DOHH2 (cell line): ENCODE measurements at regions not wholly inside any gene's neighbourhood (a gene's known extent, or its start where the extent isn't known, plus 50 kb on each side); places are given as distances from the start of the nearest gene placed in this dataset.

ENCODE experiments used
- H3F3A ChIP-seq: fragments of 200-600 bp; sonication (generic), shearing (Covaris generic); 2 replicates; pipeline ENCODE4 v1.6.0; 2016; ENCODE audit warnings: antibody characterized with exemption, mild to moderate bottlenecking; ENCODE audit not compliant: control insufficient read depth, insufficient read depth
- H3K27ac ChIP-seq: fragments of 200-600 bp; sonication (generic); 2 replicates; pipeline ENCODE4 v1.5.1; 2014; ENCODE audit warnings: low read depth, mild to moderate bottlenecking, low read length, moderate library complexity
- H3K27me3 ChIP-seq: fragments of 200-600 bp; sonication (generic); 2 replicates; pipeline ENCODE4 v1.6.1; 2014; ENCODE audit warnings: mild to moderate bottlenecking, low read length, mixed read lengths; ENCODE audit not compliant: control insufficient read depth
- H3K36me3 ChIP-seq: fragments of 200-600 bp; sonication (generic); 2 replicates; pipeline ENCODE4 v1.6.1; 2014; ENCODE audit warnings: mild to moderate bottlenecking, low read length, moderate library complexity, mixed read lengths; ENCODE audit not compliant: control insufficient read depth
- H3K4me1 ChIP-seq: fragments of 200-600 bp; sonication (generic); 2 replicates; pipeline ENCODE4 v1.6.1; 2014; ENCODE audit warnings: mild to moderate bottlenecking, low read length, mixed read lengths; ENCODE audit not compliant: control insufficient read depth
- H3K4me2 ChIP-seq: fragments of 200-600 bp; sonication (generic); 2 replicates; pipeline ENCODE4 v1.6.0; 2014; ENCODE audit warnings: mild to moderate bottlenecking, low read length, moderate library complexity
- H3K4me3 ChIP-seq: fragments of 200-600 bp; sonication (generic); 2 replicates; pipeline ENCODE4 v1.5.1; 2014; ENCODE audit warnings: mild to moderate bottlenecking, low read length, mixed read lengths
- H3K79me2 ChIP-seq: fragments of 200-600 bp; sonication (generic); 2 replicates; pipeline ENCODE4 v1.6.1; 2014; ENCODE audit warnings: mild to moderate bottlenecking, low read length, mixed read lengths; ENCODE audit not compliant: control insufficient read depth
- H3K9me2 ChIP-seq: fragments of 200-600 bp; sonication (generic); replicated peaks from 2 replicates; pipeline ENCODE4 v1.6.1; 2014; ENCODE audit warnings: mild to moderate bottlenecking, low read length, mixed read lengths; ENCODE audit not compliant: control insufficient read depth
- H3K9me3 ChIP-seq: fragments of 200-600 bp; sonication (generic); 2 replicates; pipeline ENCODE4 v1.6.1; 2014; ENCODE audit warnings: antibody characterized with exemption, low read length, mixed read lengths; ENCODE audit not compliant: control insufficient read depth, insufficient read depth
- H4K20me1 ChIP-seq: fragments of 200-600 bp; sonication (generic); 2 replicates; pipeline ENCODE4 v1.6.0; 2014; ENCODE audit warnings: low read depth, mild to moderate bottlenecking, antibody characterized with exemption, low read length, moderate library complexity; ENCODE audit not compliant: control insufficient read depth, insufficient read depth
- EZH2phosphoT487 ChIP-seq: fragments of 200-600 bp; sonication (generic); IDR thresholded peaks from 2 replicates; pipeline ENCODE4 v1.6.1; 2017; ENCODE audit warnings: borderline replicate concordance, mild to moderate bottlenecking, antibody characterized with exemption, low read length, moderate library complexity, mixed read lengths
- TF ChIP-seq, protein P1 (sequence below): fragments of 200-600 bp; sonication (generic); IDR thresholded peaks from one replicate; pipeline ENCODE4 v1.5.1; 2014; ENCODE audit warnings: antibody characterized with exemption, mild to moderate bottlenecking, low read depth, low read length; ENCODE audit not compliant: poor library complexity, severe bottlenecking

- Histone ChIP-seq H3K27me3 (no peaks in the 10 kb centered on the region), H3K9me2 (no peaks in the 10 kb centered on the region), H3K79me2 (no peaks in the 10 kb centered on the region), H4K20me1 (no peaks in the 10 kb centered on the region), H3K4me2 (no peak overlapping the region), H3K9me3 (no peaks in the 10 kb centered on the region), H3K36me3 (no peaks in the 10 kb centered on the region), H3K27ac (no peak overlapping the region), H3K4me1 (no peaks in the 10 kb centered on the region), H3K4me3 (no peak overlapping the region), H3F3A (no peaks in the 10 kb centered on the region)
- TF ChIP-seq, protein P1, sequence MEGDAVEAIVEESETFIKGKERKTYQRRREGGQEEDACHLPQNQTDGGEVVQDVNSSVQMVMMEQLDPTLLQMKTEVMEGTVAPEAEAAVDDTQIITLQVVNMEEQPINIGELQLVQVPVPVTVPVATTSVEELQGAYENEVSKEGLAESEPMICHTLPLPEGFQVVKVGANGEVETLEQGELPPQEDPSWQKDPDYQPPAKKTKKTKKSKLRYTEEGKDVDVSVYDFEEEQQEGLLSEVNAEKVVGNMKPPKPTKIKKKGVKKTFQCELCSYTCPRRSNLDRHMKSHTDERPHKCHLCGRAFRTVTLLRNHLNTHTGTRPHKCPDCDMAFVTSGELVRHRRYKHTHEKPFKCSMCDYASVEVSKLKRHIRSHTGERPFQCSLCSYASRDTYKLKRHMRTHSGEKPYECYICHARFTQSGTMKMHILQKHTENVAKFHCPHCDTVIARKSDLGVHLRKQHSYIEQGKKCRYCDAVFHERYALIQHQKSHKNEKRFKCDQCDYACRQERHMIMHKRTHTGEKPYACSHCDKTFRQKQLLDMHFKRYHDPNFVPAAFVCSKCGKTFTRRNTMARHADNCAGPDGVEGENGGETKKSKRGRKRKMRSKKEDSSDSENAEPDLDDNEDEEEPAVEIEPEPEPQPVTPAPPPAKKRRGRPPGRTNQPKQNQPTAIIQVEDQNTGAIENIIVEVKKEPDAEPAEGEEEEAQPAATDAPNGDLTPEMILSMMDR = no peak
- no peak for TF ChIP-seq EZH2phosphoT487
Measured at GRCh38 chr6:50214937-50215336, 165.2 kb upstream of the DEFB112 start.

DNA sequence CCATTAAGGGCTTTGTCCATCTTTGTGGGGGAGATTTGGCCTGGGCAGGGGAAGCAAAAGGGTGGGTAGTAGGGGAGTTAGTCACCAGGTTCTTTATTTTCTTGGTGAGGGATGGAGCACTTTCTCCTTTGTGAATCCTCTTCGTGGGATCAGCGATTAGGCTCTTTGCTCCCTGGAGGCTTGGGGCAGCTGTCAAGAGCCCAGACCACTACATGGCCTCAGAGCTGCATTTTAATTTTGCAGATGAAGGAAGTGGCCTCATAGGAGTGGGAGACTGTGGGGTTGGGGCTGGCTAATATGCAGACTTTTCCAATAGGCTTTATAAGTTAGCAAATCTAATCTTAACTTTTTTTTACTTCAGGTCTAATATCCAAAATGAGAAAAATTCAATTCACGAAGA, 168.1 kb upstream of the DEFB112 start:
- Histone ChIP-seq H3K4me1 (no peaks in the 10 kb centered on the region), H3K27me3 (no peaks in the 10 kb centered on the region), H3K27ac (no peak overlapping the region), H3K36me3 (no peaks in the 10 kb centered on the region), H3K4me3 (no peak overlapping the region), H3K9me3 (no peaks in the 10 kb centered on the region), H4K20me1 (no peaks in the 10 kb centered on the region), H3K9me2 (no peaks in the 10 kb centered on the region), H3F3A (no peaks in the 10 kb centered on the region), H3K4me2 (no peak overlapping the region), H3K79me2 (no peaks in the 10 kb centered on the region)
- TF ChIP-seq, protein P1 = no peak

GRCh38 chr6:50236164-50236563, 186.4 kb upstream of the DEFB112 start:
- H3K9me2 ChIP-seq = no peaks in the 10 kb centered on the region
- no peaks in the 10 kb centered on the region for H3K4me1 ChIP-seq
- H3K79me2 ChIP-seq = no peaks in the 10 kb centered on the region
- no peak overlapping the region for H3K4me2 ChIP-seq
- H3K27ac ChIP-seq = no peak overlapping the region
- no peak overlapping the region for H3K4me3 ChIP-seq
- H3F3A ChIP-seq = no peaks in the 10 kb centered on the region
- no peaks in the 10 kb centered on the region; the same call in 1 of the 2 replicates for H3K9me3 ChIP-seq
- no peaks in the 10 kb centered on the region for H3K36me3 ChIP-seq
- TF ChIP-seq, protein P1 = no peak
- TF ChIP-seq EZH2phosphoT487 = no peak
- no peaks in the 10 kb centered on the region for H3K27me3 ChIP-seq
- no peaks in the 10 kb centered on the region for H4K20me1 ChIP-seq

DNA sequence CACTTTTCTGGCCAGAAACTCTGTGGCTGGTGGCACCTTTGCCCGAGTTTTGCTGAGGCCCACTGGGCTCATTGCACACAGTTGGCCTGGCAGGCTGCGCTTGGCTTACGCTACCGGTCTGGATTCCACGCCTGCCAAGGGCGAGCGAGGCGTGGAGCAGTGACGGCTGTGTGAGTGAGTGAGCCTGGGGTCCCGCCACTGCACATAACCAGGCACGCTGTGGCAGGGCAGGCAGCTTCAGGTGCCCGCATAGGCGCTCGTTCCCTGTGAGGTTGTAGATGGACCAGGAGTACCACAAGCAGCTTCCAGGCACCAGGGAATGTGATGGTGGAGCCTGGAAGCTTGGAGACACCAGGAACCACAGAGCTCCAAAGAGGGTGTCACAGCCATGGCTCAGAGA, 190.1 kb upstream of the DEFB112 start:
- no peak overlapping the region for H3K4me3 ChIP-seq
- H3K27ac ChIP-seq = no peak overlapping the region
- H3K4me1 ChIP-seq = no peaks in the 10 kb centered on the region
- H3K36me3 ChIP-seq = no peaks in the 10 kb centered on the region
- no peaks in the 10 kb centered on the region for H3K9me2 ChIP-seq
- H3K79me2 ChIP-seq = no peaks in the 10 kb centered on the region
- no peak overlapping the region for H3K4me2 ChIP-seq
- no peaks in the 10 kb centered on the region for H4K20me1 ChIP-seq
- no peaks in the 10 kb centered on the region for H3K27me3 ChIP-seq
- H3K9me3 ChIP-seq = no peaks in the 10 kb centered on the region; the same call in 1 of the 2 replicates
- no peak for TF ChIP-seq EZH2phosphoT487
- TF ChIP-seq, protein P1 = no peak
- H3F3A ChIP-seq = no peaks in the 10 kb centered on the region
